Fibroblast of the aortic adventitia (primary cell): ENCODE measurements at regions not wholly inside any gene's neighbourhood (a gene's known extent, or its start where the extent isn't known, plus 50 kb on each side); places are given as distances from the start of the nearest gene placed in this dataset.

Experiments
- DNase-seq: peaks from one replicate; pipeline ENCODE4 v3.0.0-alpha.2; 2010; ENCODE audit warnings: low read depth
- H3K4me3 ChIP-seq: 2 replicates; pipeline ENCODE4 v1.5.1; 2011; ENCODE audit warnings: low read depth, mild to moderate bottlenecking, control low read depth, low read length, moderate library complexity
- CTCF ChIP-seq: IDR thresholded peaks from 2 replicates; pipeline ENCODE4 v1.5.1; 2011; ENCODE audit warnings: mild to moderate bottlenecking, low read length, control low read depth, inconsistent platforms; ENCODE audit not compliant: insufficient read depth

DNA sequence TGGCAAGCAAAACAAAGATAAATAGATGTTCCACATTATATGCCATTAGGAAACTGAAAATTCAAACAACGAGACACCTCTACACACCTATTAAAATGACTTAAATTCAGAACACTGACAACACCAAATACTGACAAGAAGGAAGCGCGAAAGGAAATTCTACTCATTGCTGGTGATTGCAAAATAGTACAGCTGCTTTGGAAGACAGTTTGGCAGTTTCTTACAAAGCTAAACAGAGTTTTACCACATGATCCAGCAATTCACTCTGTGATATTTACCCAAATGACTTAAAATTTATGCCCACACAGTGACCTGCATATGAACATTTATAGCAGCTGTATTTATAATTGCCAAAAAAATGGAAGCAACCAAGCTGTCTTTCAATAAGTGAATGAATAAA lies 232.6 kb downstream of the CASP12 start:
- no peak overlapping the region for H3K4me3 ChIP-seq
- TF ChIP-seq CTCF: no peak
- peak; percentile 55 for DNase-seq

DNA sequence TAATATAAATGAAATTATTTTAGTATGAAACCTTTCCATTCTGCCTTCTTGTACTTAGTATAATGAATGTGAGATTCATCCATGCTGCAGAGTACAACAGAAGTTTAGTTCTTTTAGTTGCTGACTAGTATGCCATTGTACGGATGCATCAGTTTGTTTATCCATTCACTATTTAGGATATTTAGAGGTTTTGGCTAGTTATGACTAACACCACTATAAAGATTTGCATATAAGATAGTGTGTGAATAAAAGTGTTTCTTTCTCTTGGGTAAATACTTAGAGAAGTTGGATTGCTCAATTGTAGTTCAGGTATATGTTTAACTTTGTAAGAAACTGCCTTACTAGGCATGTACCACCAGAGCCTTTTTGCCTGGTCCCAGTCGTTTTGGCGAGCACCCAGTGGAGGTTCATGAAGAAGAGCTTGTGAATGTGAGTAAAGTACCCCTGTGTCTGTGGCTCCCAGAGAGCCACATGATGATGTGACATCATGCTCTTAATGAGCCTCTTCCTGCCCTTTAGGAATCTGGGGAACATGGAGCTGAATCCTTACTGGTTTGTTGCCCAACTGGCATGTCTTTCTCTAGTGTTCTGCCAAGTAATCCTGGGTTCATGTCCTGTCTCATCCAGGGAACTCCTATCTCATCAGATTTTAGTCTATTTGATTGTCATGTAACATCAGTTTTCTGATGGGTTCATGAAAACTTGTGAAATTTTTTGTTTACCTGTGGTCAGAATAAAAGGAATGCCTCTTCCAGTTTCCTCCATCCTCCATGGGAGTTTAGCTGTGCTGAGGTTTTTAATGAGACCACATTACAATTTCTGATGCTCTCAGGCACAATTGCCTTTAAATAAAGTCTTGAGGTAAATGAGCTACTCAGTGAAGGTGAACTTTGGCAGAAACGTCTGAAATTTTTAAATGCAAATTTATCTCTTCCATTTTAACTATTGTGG lies 234.8 kb downstream of the CASP12 start:
- no peak for DNase-seq
- TF ChIP-seq CTCF: no peak
- no peak overlapping the region for H3K4me3 ChIP-seq

- H3K4me3 ChIP-seq: no peak overlapping the region
- no peak for TF ChIP-seq CTCF
- DNase-seq: no peak
These were observed 236.4 kb downstream of the CASP12 start for GRCh38 chr11:104661901-104662300.

DNA sequence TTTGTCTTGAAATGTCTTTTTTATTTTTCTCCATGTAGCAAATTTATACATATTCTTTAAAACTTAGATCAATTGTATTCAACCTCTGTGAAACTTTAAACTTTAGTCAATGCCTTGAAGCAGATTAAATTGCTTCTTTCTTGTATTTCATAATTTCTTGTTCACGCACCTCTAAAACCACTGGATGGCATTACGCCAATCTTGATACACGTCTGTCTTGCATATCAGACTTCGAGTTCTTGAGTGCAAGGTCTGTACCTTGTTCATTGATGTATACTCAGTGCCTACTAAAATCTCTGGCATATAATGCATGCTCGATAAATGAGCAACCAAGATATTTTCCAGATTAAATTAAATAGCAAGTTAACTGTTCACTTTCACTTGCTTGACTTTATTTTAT lies 236.8 kb downstream of the CASP12 start:
- TF ChIP-seq CTCF: no peak
- DNase-seq: no peak
- no peak overlapping the region for H3K4me3 ChIP-seq

DNA sequence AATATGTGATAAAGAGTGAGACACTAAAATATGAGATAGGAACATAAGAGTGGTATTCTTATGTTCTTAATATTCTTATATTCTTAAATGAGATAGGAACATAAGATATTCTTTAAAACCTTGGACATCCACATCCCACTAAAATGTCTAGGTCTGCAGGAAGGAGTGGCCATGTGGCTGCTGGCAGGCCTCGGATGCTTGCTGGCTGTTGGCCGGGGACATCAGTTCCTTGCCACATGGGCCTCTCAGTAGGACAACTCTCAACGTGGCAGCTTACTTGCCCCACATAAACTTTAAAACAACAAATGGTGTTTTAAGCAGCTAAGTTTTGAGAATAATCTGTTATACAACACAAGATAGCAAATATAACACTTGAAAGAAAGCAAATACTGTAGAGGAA lies 240.1 kb downstream of the CASP12 start:
- no peak for DNase-seq
- H3K4me3 ChIP-seq: no peak overlapping the region
- TF ChIP-seq CTCF: no peak

DNA sequence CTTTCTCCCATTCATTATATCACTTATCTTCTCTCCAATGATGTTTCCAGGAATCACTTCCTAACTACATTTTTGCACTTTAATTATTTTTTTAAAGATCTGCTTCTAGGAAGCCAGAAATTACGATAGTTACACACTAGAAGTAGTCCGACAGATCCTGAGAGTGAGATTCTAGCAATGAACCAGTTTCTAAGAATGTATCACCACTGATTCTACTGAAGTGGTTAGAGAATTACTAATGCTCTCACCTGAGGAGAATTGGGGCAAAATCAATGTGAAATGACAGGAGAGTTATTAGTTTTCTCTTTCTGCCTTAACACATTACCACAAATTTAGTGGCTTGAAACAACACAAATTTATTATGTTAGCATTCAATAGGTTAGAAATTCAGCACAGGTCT lies 241.2 kb downstream of the CASP12 start:
- TF ChIP-seq CTCF: no peak
- DNase-seq: no peak
- H3K4me3 ChIP-seq: no peak overlapping the region

- no peak overlapping the region for H3K4me3 ChIP-seq
- TF ChIP-seq CTCF: no peak
These were observed 243.2 kb downstream of the CASP12 start for GRCh38 chr11:104655066-104655465.

More at GRCh38 chr11:104655066-104655465, 243.2 kb downstream of the CASP12 start:
- no peak for DNase-seq
